Kidney (tissue), 13 donors: ENCODE measurements at regions not wholly inside any gene's neighbourhood (a gene's known extent, or its start where the extent isn't known, plus 50 kb on each side); places are given as distances from the start of the nearest gene placed in this dataset.

ENCODE experiments used
- DNase-seq, 5 donors: peaks; one replicate each; pipeline ENCODE4 v3.0.0-alpha.2; 2013 to 2020
- FAIRE-seq: peaks from 2 replicates; lab custom pipeline; 2012; peaks lifted over from hg19 to GRCh38; lab: Jason Lieb, UNC
- H3K27ac ChIP-seq, 2 donors: one replicate each; pipeline ENCODE4 v1.7.0; 2013; ENCODE audit warnings: low read depth in 2 of 2, low read length in 2 of 2, inconsistent platforms in 1 of 2
- H3K27me3 ChIP-seq: one replicate; pipeline ENCODE4 v1.7.1; 2013; ENCODE audit warnings: low read length, inconsistent platforms; ENCODE audit not compliant: control insufficient read depth, insufficient read depth
- H3K36me3 ChIP-seq, 3 donors: one replicate each; pipeline versions ENCODE4 v1.7.0 to v1.7.1; 2013; ENCODE audit warnings: low read length in 3 of 3, control low read depth in 1 of 3, inconsistent platforms in 1 of 3; ENCODE audit not compliant: insufficient read depth in 3 of 3, control insufficient read depth in 2 of 3
- H3K4me1 ChIP-seq, 3 donors: one replicate each; pipeline versions ENCODE4 v1.7.0 to v1.7.1; 2013; ENCODE audit warnings: low read length in 3 of 3, inconsistent platforms in 1 of 3, low read depth in 1 of 3; ENCODE audit not compliant: control insufficient read depth in 2 of 3, insufficient read depth in 2 of 3
- H3K4me3 ChIP-seq, 3 donors: one replicate each; pipeline versions ENCODE4 v1.7.0 to v1.8.1; 2013; ENCODE audit warnings: low read length in 3 of 3, control low read depth in 1 of 3, inconsistent platforms in 1 of 3
- H3K9ac ChIP-seq, 3 donors: one replicate each; pipeline versions ENCODE4 v1.7.0 to v1.7.1; 2013; ENCODE audit warnings: low read length in 3 of 3, control low read depth in 1 of 3, inconsistent platforms in 1 of 3
- H3K9me3 ChIP-seq, 3 donors: one replicate each; pipeline versions ENCODE4 v1.7.0 to v1.7.1; 2013; ENCODE audit warnings: low read length in 3 of 3, control low read depth in 1 of 3, inconsistent platforms in 1 of 3; ENCODE audit not compliant: control insufficient read depth in 2 of 3, insufficient read depth in 1 of 3
- CTCF ChIP-seq: IDR thresholded peaks from 3 replicates; pipeline ENCODE4 v1.5.1; 2012; ENCODE audit warnings: mild to moderate bottlenecking, moderate library complexity, borderline replicate concordance; ENCODE audit not compliant: insufficient read depth; ENCODE audit errors: extremely low read depth
- intact Hi-C: fragments of 100-400 bp; cut with DNase I; formaldehyde crosslinking; loops from one replicate; pipeline ENCODE4 v1.11.1; 2022
- donor health status: control.
- donor health status: control.
- donor health status: control.
- donor health status: control.
- donor health status: control.
- donor health status: DM: yes; HTN: yes; CAD: no.
- donor health status: Normal renal cell carcinoma (clear cell type).

GRCh38 chr6:41420186-41420585 lies 84.8 kb downstream of the NCR2 start:
- peaks cover 11% of the 10 kb centered on the region for H3K27me3 ChIP-seq
- FAIRE-seq (no peak), DNase-seq (peak in 4 of 5 donors; percentile 56 to 76 (median 65))
- H3K27ac ChIP-seq: no peak overlapping the region
- H3K9me3 ChIP-seq: no peaks in the 10 kb centered on the region
- no peaks in the 10 kb centered on the region for H3K36me3 ChIP-seq
- TF ChIP-seq CTCF: no peak
- no peak overlapping the region for H3K9ac ChIP-seq
- H3K4me1 ChIP-seq: no peaks in the 10 kb centered on the region
- H3K4me3 ChIP-seq: no peak overlapping the region
- intact Hi-C loops: no loop called here

DNA sequence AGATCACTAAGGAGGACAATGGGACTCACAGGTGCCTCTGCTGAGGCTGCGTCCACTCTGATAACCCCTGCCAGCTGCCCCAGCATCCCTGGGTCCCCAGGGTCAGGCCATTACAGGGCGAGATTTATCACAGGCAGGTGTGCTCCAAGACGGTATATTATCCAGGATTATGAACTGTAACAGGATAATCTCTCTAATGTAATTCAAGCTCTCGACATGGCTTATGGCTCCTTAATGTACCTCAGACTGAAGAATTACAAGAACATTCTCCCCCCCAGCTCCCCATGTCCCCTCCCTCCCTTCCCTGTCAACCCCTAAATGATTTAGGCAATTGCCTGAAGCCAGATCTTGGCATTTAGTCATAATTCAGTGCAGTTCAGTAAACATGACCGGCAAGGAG lies 86.8 kb downstream of the NCR2 start:
- no peaks in the 10 kb centered on the region for H3K9me3 ChIP-seq
- FAIRE-seq: no peak
- H3K9ac ChIP-seq: no peak overlapping the region
- H3K36me3 ChIP-seq: no peaks in the 10 kb centered on the region
- H3K27me3 ChIP-seq: peaks cover 2% of the 10 kb centered on the region
- peak in 4 of 5 donors; percentile 58 to 81 (median 70) for DNase-seq
- H3K27ac ChIP-seq: no peak overlapping the region
- TF ChIP-seq CTCF: no peak
- no peaks in the 10 kb centered on the region for H3K4me1 ChIP-seq
- intact Hi-C loops: no loop called here
- H3K4me3 ChIP-seq: no peak overlapping the region

- H3K36me3 ChIP-seq: no peaks in the 10 kb centered on the region
- intact Hi-C loops: no loop called here
- no peak overlapping the region for H3K9ac ChIP-seq
These were observed 87.6 kb downstream of the NCR2 start for GRCh38 chr6:41423002-41423401.

More at GRCh38 chr6:41423002-41423401, 87.6 kb downstream of the NCR2 start:
- FAIRE-seq (no peak), DNase-seq (no peak)
- no peak overlapping the region for H3K4me3 ChIP-seq
- no peaks in the 10 kb centered on the region for H3K9me3 ChIP-seq
- H3K27ac ChIP-seq: no peak overlapping the region
- H3K27me3 ChIP-seq: peaks cover 2% of the 10 kb centered on the region
- peaks cover 0 to 2% (median 0%) of the 10 kb centered on the region in 3 donors for H3K4me1 ChIP-seq
- no peak for TF ChIP-seq CTCF
